Activated naive CD4-positive, alpha-beta T cell treated with anti-CD3 and anti-CD28 coated beads, Interleukin-2, amount 50 U/mL, for 24 hours (primary cell): ENCODE measurements at regions not wholly inside any gene's neighbourhood (a gene's known extent, or its start where the extent isn't known, plus 50 kb on each side); places are given as distances from the start of the nearest gene placed in this dataset.
"Not testable (repeated sequence)": the region's sequence is repeated elsewhere in the genome, so short reads cannot be mapped to it uniquely, and the experiment has no call there.

Experiments used
- H3K27ac Mint-ChIP-seq: one replicate; pipeline ENCODE4 v1.8.0; 2021; ENCODE audit warnings: mild to moderate bottlenecking, mixed read lengths
- H3K27me3 Mint-ChIP-seq: one replicate; pipeline ENCODE4 v1.8.0; 2021; ENCODE audit warnings: mixed read lengths
- H3K36me3 Mint-ChIP-seq: one replicate; pipeline ENCODE4 v1.8.0; 2021; ENCODE audit warnings: mixed read lengths
- H3K4me1 Mint-ChIP-seq: one replicate; pipeline ENCODE4 v1.8.0; 2021; ENCODE audit warnings: mixed read lengths
- H3K4me3 Mint-ChIP-seq: one replicate; pipeline ENCODE4 v1.8.0; 2021; ENCODE audit warnings: mild to moderate bottlenecking, mixed read lengths
- H3K9me3 Mint-ChIP-seq: one replicate; pipeline ENCODE4 v1.8.0; 2021; ENCODE audit warnings: mixed read lengths

GRCh38 chr3:104949810-104950209 lies 416.9 kb upstream of the ALCAM start:
- not testable (repeated sequence) for H3K27me3 Mint-ChIP-seq, H3K36me3 Mint-ChIP-seq, H3K27ac Mint-ChIP-seq, H3K4me1 Mint-ChIP-seq, H3K4me3 Mint-ChIP-seq
- peaks cover 16% of the 10 kb centered on the region for H3K9me3 Mint-ChIP-seq

GRCh38 chr3:104951426-104951825 lies 415.3 kb upstream of the ALCAM start:
- no peak overlapping the region for H3K27ac Mint-ChIP-seq
- no peaks in the 10 kb centered on the region for H3K4me1 Mint-ChIP-seq
- no peaks in the 10 kb centered on the region for H3K36me3 Mint-ChIP-seq
- H3K27me3 Mint-ChIP-seq, result peaks cover 3% of the 10 kb centered on the region
- peaks cover 15% of the 10 kb centered on the region for H3K9me3 Mint-ChIP-seq
- H3K4me3 Mint-ChIP-seq, result no peak overlapping the region

- Mint-ChIP-seq H3K27me3 (peaks cover 3% of the 10 kb centered on the region), H3K9me3 (peaks cover 15% of the 10 kb centered on the region), H3K36me3 (no peaks in the 10 kb centered on the region), H3K27ac (no peak overlapping the region), H3K4me1 (no peaks in the 10 kb centered on the region), H3K4me3 (no peak overlapping the region)
Measured at GRCh38 chr3:104952146-104952972, 414.4 kb upstream of the ALCAM start.

- Mint-ChIP-seq H3K4me1 (no peaks in the 10 kb centered on the region), H3K9me3 (peaks cover 5% of the 10 kb centered on the region), H3K27ac (no peak overlapping the region), H3K27me3 (no peaks in the 10 kb centered on the region), H3K36me3 (no peaks in the 10 kb centered on the region), H3K4me3 (no peak overlapping the region)
Measured at GRCh38 chr3:104956620-104957345, 409.9 kb upstream of the ALCAM start.

- Mint-ChIP-seq H3K27me3 (no peaks in the 10 kb centered on the region), H3K27ac (no peak overlapping the region), H3K9me3 (no peaks in the 10 kb centered on the region), H3K36me3 (no peaks in the 10 kb centered on the region), H3K4me1 (no peaks in the 10 kb centered on the region), H3K4me3 (no peak overlapping the region)
Measured at GRCh38 chr3:104960579-104960978, 406.1 kb upstream of the ALCAM start.

GRCh38 chr3:104961851-104962250 lies 404.9 kb upstream of the ALCAM start:
- H3K4me3 Mint-ChIP-seq, result no peak overlapping the region
- no peak overlapping the region for H3K27ac Mint-ChIP-seq
- no peaks in the 10 kb centered on the region for H3K27me3 Mint-ChIP-seq
- H3K9me3 Mint-ChIP-seq, result no peaks in the 10 kb centered on the region
- no peaks in the 10 kb centered on the region for H3K36me3 Mint-ChIP-seq
- H3K4me1 Mint-ChIP-seq, result no peaks in the 10 kb centered on the region

- no peaks in the 10 kb centered on the region for H3K36me3 Mint-ChIP-seq
- no peak overlapping the region for H3K4me3 Mint-ChIP-seq
- H3K27ac Mint-ChIP-seq, result no peak overlapping the region
- H3K4me1 Mint-ChIP-seq, result no peaks in the 10 kb centered on the region
- no peaks in the 10 kb centered on the region for H3K27me3 Mint-ChIP-seq
- peaks cover 16% of the 10 kb centered on the region for H3K9me3 Mint-ChIP-seq
Measured at GRCh38 chr3:104974316-104974715, 392.4 kb upstream of the ALCAM start.

GRCh38 chr3:104977719-104978118 lies 389.0 kb upstream of the ALCAM start:
- H3K27me3 Mint-ChIP-seq, result no peaks in the 10 kb centered on the region
- no peaks in the 10 kb centered on the region for H3K4me1 Mint-ChIP-seq
- no peaks in the 10 kb centered on the region for H3K36me3 Mint-ChIP-seq
- H3K27ac Mint-ChIP-seq, result no peak overlapping the region
- H3K4me3 Mint-ChIP-seq, result no peak overlapping the region
- peaks cover 11% of the 10 kb centered on the region for H3K9me3 Mint-ChIP-seq

GRCh38 chr3:104982130-104982529 lies 384.6 kb upstream of the ALCAM start:
- Mint-ChIP-seq H3K36me3 (no peaks in the 10 kb centered on the region), H3K9me3 (no peaks in the 10 kb centered on the region), H3K4me3 (no peak overlapping the region), H3K27me3 (no peaks in the 10 kb centered on the region), H3K4me1 (no peaks in the 10 kb centered on the region), H3K27ac (no peak overlapping the region)

- Mint-ChIP-seq H3K9me3 (no peaks in the 10 kb centered on the region), H3K36me3 (no peaks in the 10 kb centered on the region), H3K4me3 (no peak overlapping the region), H3K27ac (no peak overlapping the region), H3K4me1 (no peaks in the 10 kb centered on the region), H3K27me3 (no peaks in the 10 kb centered on the region)
Measured at GRCh38 chr3:104987859-104988258, 378.9 kb upstream of the ALCAM start.

- H3K36me3 Mint-ChIP-seq, result no peaks in the 10 kb centered on the region
- H3K4me1 Mint-ChIP-seq, result no peaks in the 10 kb centered on the region
- no peak overlapping the region for H3K27ac Mint-ChIP-seq
- H3K9me3 Mint-ChIP-seq, result no peaks in the 10 kb centered on the region
- no peaks in the 10 kb centered on the region for H3K27me3 Mint-ChIP-seq
- no peak overlapping the region for H3K4me3 Mint-ChIP-seq
Measured at GRCh38 chr3:104988496-104988895, 378.2 kb upstream of the ALCAM start.

GRCh38 chr3:104989878-104990277 lies 376.8 kb upstream of the ALCAM start:
- Mint-ChIP-seq H3K9me3 (no peaks in the 10 kb centered on the region), H3K27ac (no peak overlapping the region), H3K27me3 (no peaks in the 10 kb centered on the region), H3K4me1 (no peaks in the 10 kb centered on the region), H3K4me3 (no peak overlapping the region), H3K36me3 (no peaks in the 10 kb centered on the region)

- Mint-ChIP-seq H3K4me1 (no peaks in the 10 kb centered on the region), H3K4me3 (no peak overlapping the region), H3K27me3 (no peaks in the 10 kb centered on the region), H3K27ac (no peak overlapping the region), H3K36me3 (no peaks in the 10 kb centered on the region), H3K9me3 (no peaks in the 10 kb centered on the region)
Measured at GRCh38 chr3:104990758-104991157, 376.0 kb upstream of the ALCAM start.

- H3K4me3 Mint-ChIP-seq, result no peak overlapping the region
- H3K36me3 Mint-ChIP-seq, result no peaks in the 10 kb centered on the region
- H3K4me1 Mint-ChIP-seq, result no peaks in the 10 kb centered on the region
- no peak overlapping the region for H3K27ac Mint-ChIP-seq
- no peaks in the 10 kb centered on the region for H3K27me3 Mint-ChIP-seq
- no peaks in the 10 kb centered on the region for H3K9me3 Mint-ChIP-seq
Measured at GRCh38 chr3:104992676-104993075, 374.0 kb upstream of the ALCAM start.

- no peaks in the 10 kb centered on the region for H3K27me3 Mint-ChIP-seq
- no peaks in the 10 kb centered on the region for H3K4me1 Mint-ChIP-seq
- no peaks in the 10 kb centered on the region for H3K36me3 Mint-ChIP-seq
- H3K27ac Mint-ChIP-seq, result no peak overlapping the region
- no peaks in the 10 kb centered on the region for H3K9me3 Mint-ChIP-seq
- no peak overlapping the region for H3K4me3 Mint-ChIP-seq
Measured at GRCh38 chr3:105006164-105006563, 360.5 kb upstream of the ALCAM start.

GRCh38 chr3:105013657-105014056 lies 353.1 kb upstream of the ALCAM start:
- peaks cover 3% of the 10 kb centered on the region for H3K27me3 Mint-ChIP-seq
- no peak overlapping the region for H3K4me3 Mint-ChIP-seq
- H3K9me3 Mint-ChIP-seq, result no peaks in the 10 kb centered on the region
- no peak overlapping the region for H3K27ac Mint-ChIP-seq
- H3K4me1 Mint-ChIP-seq, result no peaks in the 10 kb centered on the region
- H3K36me3 Mint-ChIP-seq, result no peaks in the 10 kb centered on the region
